Loucy (cell line): ENCODE measurements at regions not wholly inside any gene's neighbourhood (a gene's known extent, or its start where the extent isn't known, plus 50 kb on each side); places are given as distances from the start of the nearest gene placed in this dataset.

Source experiments
- EZH2phosphoT487 ChIP-seq: fragments of 200-600 bp; IDR thresholded peaks from 2 replicates; pipeline ENCODE4 v1.6.1; 2018; ENCODE audit warnings: antibody characterized with exemption, mild to moderate bottlenecking, moderate library complexity, borderline replicate concordance
- TF ChIP-seq, protein P1 (sequence below): fragments of 200-600 bp; sonication (generic); conservative IDR thresholded peaks from 2 replicates; pipeline ENCODE4 v1.5.1; 2014; ENCODE audit warnings: mild to moderate bottlenecking, antibody characterized with exemption, low read length

DNA sequence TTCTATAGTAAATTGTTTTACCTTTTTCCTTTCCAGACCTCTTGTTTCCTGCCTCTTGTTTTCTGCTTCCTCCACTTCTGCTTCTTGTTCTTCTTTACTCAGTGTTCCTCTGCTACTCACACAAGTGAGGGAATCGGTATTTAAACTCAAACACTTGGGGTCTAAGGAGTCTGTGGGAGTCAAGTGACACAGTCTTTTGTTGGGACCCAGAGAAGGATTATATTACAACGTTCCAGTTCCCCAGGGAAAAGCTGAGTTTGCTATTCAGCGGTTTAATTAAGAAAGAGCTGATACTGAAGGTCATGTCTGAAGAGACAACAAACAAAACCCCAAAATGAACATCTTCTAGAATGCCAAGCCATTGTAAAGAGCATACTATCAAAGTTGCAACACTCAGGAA is 107.8 kb upstream of the CITED2 start:
- TF ChIP-seq, protein P1, sequence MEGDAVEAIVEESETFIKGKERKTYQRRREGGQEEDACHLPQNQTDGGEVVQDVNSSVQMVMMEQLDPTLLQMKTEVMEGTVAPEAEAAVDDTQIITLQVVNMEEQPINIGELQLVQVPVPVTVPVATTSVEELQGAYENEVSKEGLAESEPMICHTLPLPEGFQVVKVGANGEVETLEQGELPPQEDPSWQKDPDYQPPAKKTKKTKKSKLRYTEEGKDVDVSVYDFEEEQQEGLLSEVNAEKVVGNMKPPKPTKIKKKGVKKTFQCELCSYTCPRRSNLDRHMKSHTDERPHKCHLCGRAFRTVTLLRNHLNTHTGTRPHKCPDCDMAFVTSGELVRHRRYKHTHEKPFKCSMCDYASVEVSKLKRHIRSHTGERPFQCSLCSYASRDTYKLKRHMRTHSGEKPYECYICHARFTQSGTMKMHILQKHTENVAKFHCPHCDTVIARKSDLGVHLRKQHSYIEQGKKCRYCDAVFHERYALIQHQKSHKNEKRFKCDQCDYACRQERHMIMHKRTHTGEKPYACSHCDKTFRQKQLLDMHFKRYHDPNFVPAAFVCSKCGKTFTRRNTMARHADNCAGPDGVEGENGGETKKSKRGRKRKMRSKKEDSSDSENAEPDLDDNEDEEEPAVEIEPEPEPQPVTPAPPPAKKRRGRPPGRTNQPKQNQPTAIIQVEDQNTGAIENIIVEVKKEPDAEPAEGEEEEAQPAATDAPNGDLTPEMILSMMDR = no peak
- no peak for TF ChIP-seq EZH2phosphoT487
